ENCODE measurements at regions not wholly inside any gene's neighbourhood (a gene's known extent, or its start where the extent isn't known, plus 50 kb on each side); places are given as distances from the start of the nearest gene placed in this dataset.

GRCh38 chr13:44170731-44171130 lies 202.9 kb upstream of the SERP2 start:
- Histone ChIP-seq H3K79me2 (ENCODE audit: control insufficient read depth, insufficient read depth, low read length) (no peaks in the 10 kb centered on the region), H3K9me3 (replicated peaks; ENCODE audit: control insufficient read depth, insufficient read depth, low read length) (no peaks in the 10 kb centered on the region), H4K20me1 (ENCODE audit: control insufficient read depth, insufficient read depth) (no peaks in the 10 kb centered on the region), H3K27me3 (replicated peaks in 1 of 2; ENCODE audit: control insufficient read depth in 2 of 2, insufficient read depth in 2 of 2, low read length in 1 of 2) (no peaks in the 10 kb centered on the region; a peak in 1 of 4 replicates), H3K36me3 (ENCODE audit: control insufficient read depth in 2 of 2, insufficient read depth in 2 of 2, low read length in 1 of 2) (no peaks in the 10 kb centered on the region), H3K9ac (ENCODE audit: control insufficient read depth, insufficient read depth, low read length) (no peak overlapping the region), H3K4me3 (no peak overlapping the region), H3K4me2 (ENCODE audit: control insufficient read depth, insufficient read depth) (no peak overlapping the region), H2AFZ (ENCODE audit: control insufficient read depth, low read depth, low read length) (no peak overlapping the region), H3K4me1 (ENCODE audit: control insufficient read depth, insufficient read depth, low read length) (no peaks in the 10 kb centered on the region), H3K27ac (ENCODE audit: control insufficient read depth, insufficient read depth) (no peak overlapping the region)
- ChIA-PET SMC1A (ENCODE audit: uncharacterized antibody, unreplicated experiment) (no interaction called here), POLR2A (no interaction called here), RAD21 (ENCODE audit: unreplicated experiment) (no interaction called here), CTCF (no interaction called here)
- TF ChIP-seq CREM (IDR thresholded peaks at IDR 0.05; ENCODE audit: low read depth), result no peak
- TF ChIP-seq PKNOX1 (IDR thresholded peaks at IDR 0.05), result no peak
- TF ChIP-seq SPI1 (IDR thresholded peaks at IDR 0.05; ENCODE audit: borderline replicate concordance, insufficient read depth, low read depth, low read length), result no peak
- no peak for TF ChIP-seq BHLHE40 (IDR thresholded peaks at IDR 0.05; ENCODE audit: borderline replicate concordance in 1 of 2, low read depth in 2 of 2, low read length in 1 of 2)
- no peak for TF ChIP-seq CEBPB (IDR thresholded peaks at IDR 0.05; ENCODE audit: borderline replicate concordance in 1 of 2, low read depth in 2 of 2, low read length in 2 of 2)
- TF ChIP-seq IKZF2 (IDR thresholded peaks at IDR 0.05), result no peak
- TF ChIP-seq YBX1 (IDR thresholded peaks at IDR 0.05), result no peak
- TF ChIP-seq HDGF (IDR thresholded peaks at IDR 0.05), result no peak
- no peak for TF ChIP-seq BCLAF1 (IDR thresholded peaks at IDR 0.05)
- no peak for TF ChIP-seq IRF3 (IDR thresholded peaks at IDR 0.05)
- no peak for TF ChIP-seq DPF2 (IDR thresholded peaks at IDR 0.05)
- TF ChIP-seq HSF1 (IDR thresholded peaks at IDR 0.05; ENCODE audit: low read depth, low read length), result no peak
- no peak for FAIRE-seq
- ATAC-seq, result no peak
- no peak for DNase-seq (ENCODE audit: low read depth, low spot score)
- intact Hi-C loops (cut with micrococcal nuclease; ENCODE audit: unreplicated experiment) (no loop called here), in situ Hi-C loops (cut with MboI) (no loop called here)
- 46% methylated on average over 1 of the region's 1 CpG for WGBS (ENCODE audit: insufficient coverage, insufficient replicate concordance, low lambda C conversion rate, missing lambda C conversion rate)
- BruUV-seq (replicated peaks), result no TSS peak

All from GM12878 (cell line).